LNCAP (cell line): ENCODE measurements at regions not wholly inside any gene's neighbourhood (a gene's known extent, or its start where the extent isn't known, plus 50 kb on each side); places are given as distances from the start of the nearest gene placed in this dataset.

Source experiments
- CTCF ChIP-seq: fragments of 450-650 bp; IDR thresholded peaks from 2 replicates; pipeline ENCODE4 v1.5.1; 2017; ENCODE audit warnings: mild to moderate bottlenecking

GRCh38 chr7:136045181-136045580 lies 68.0 kb upstream of the MTPN start:
- no peak for TF ChIP-seq CTCF

- no peak for TF ChIP-seq CTCF
These were observed 62.6 kb upstream of the MTPN start for GRCh38 chr7:136039577-136040345.

GRCh38 chr7:136036336-136036735 lies 59.2 kb upstream of the MTPN start:
- no peak for TF ChIP-seq CTCF

GRCh38 chr7:136034132-136034531 lies 57.0 kb upstream of the MTPN start:
- no peak for TF ChIP-seq CTCF

GRCh38 chr7:136033413-136034031 lies 56.4 kb upstream of the MTPN start:
- TF ChIP-seq CTCF = no peak

- TF ChIP-seq CTCF = no peak
These were observed 53.7 kb upstream of the MTPN start for GRCh38 chr7:136030867-136031318.

- no peak; the same call in 1 of the 2 replicates for TF ChIP-seq CTCF
These were observed 53.2 kb upstream of the MTPN start for GRCh38 chr7:136030330-136030729.
